Mammary epithelial cell (primary cell): ENCODE measurements at regions not wholly inside any gene's neighbourhood (a gene's known extent, or its start where the extent isn't known, plus 50 kb on each side); places are given as distances from the start of the nearest gene placed in this dataset.

Experiments
- EZH2 ChIP-seq: IDR thresholded peaks from 2 replicates; pipeline ENCODE4 v1.6.1; 2012; ENCODE audit warnings: low read length, inconsistent platforms, borderline replicate concordance
- TF ChIP-seq, protein P1 (sequence below), 2 donors: IDR thresholded peaks in 1 of 2; conservative IDR thresholded peaks in 1 of 2; 2 replicates each; pipeline ENCODE4 v1.5.1; 2011 to 2012; ENCODE audit warnings: inconsistent platforms in 2 of 2, low read length in 2 of 2, mild to moderate bottlenecking in 2 of 2, control low read depth in 1 of 2, low read depth in 1 of 2; ENCODE audit not compliant: insufficient read depth in 1 of 2; ENCODE audit errors: extremely low read depth in 1 of 2

DNA sequence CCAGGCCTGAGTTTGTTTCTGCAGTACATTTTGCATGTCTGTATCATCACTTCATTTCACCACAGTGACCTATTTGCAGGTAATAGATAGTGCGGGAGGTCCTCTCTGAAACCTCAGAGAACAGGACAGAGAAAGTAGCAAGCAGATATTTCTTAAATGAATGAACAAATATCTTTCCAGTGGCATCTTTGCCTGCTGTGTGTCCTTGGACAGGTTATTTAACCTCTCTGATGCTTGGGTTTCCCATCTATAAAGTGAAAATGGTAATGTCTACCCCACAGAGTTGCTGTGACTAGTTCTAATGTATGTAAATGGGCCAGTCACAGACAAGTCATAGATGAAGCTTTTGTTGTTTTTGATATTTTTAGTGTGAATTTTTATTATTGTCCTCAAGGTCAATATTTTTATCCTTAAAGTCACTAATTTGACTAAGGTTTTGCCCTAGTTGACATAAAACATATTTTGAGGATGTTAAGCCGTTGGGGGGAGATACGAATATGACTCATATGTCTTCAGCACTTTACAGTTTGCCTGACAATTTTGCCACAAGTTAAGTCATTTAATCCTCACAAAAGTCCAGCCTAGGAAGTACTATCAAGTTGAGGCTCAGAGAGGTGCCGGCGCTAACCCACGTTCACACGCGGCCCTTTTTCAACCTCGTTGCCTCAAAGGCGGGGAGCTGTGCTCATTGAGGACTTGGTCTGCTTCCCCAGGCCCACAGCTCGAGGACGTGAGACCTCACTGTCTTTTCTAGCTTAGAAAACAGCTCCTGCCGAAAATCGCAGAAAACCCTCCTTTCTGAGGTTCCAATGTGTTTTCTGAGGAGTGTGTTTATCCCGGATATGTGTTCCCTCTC, 126.7 kb upstream of the STX18 start:
- TF ChIP-seq, protein P1, sequence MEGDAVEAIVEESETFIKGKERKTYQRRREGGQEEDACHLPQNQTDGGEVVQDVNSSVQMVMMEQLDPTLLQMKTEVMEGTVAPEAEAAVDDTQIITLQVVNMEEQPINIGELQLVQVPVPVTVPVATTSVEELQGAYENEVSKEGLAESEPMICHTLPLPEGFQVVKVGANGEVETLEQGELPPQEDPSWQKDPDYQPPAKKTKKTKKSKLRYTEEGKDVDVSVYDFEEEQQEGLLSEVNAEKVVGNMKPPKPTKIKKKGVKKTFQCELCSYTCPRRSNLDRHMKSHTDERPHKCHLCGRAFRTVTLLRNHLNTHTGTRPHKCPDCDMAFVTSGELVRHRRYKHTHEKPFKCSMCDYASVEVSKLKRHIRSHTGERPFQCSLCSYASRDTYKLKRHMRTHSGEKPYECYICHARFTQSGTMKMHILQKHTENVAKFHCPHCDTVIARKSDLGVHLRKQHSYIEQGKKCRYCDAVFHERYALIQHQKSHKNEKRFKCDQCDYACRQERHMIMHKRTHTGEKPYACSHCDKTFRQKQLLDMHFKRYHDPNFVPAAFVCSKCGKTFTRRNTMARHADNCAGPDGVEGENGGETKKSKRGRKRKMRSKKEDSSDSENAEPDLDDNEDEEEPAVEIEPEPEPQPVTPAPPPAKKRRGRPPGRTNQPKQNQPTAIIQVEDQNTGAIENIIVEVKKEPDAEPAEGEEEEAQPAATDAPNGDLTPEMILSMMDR (conservative IDR thresholded peaks at IDR 0.05 in 1 of 2, IDR thresholded peaks at IDR 0.05 in 1 of 2; ENCODE audit: extremely low read depth in 1 of 2, insufficient read depth in 1 of 2, low read depth in 1 of 2, low read length in 2 of 2), result no peak
- no peak for TF ChIP-seq EZH2
